Endothelial cell of umbilical vein (primary cell): ENCODE measurements at regions not wholly inside any gene's neighbourhood (a gene's known extent, or its start where the extent isn't known, plus 50 kb on each side); places are given as distances from the start of the nearest gene placed in this dataset.

ENCODE experiments used
- BruUV-seq: library from RNA; stranded (reverse); fragments of 400-500 nt; replicated peaks from 2 replicates; lab custom pipeline; 2021; lab: Mats Ljungman, UMichigan
- CTCF ChIA-PET: fragments of 300-600, 350-600 bp; sonication (Branson Sonifier 250); formaldehyde crosslinking; loops from one replicate; lab custom pipeline; 2021; ENCODE audit warnings: antibody characterized with exemption, inconsistent platforms; lab: Charles Lee
- POLR2A ChIA-PET: fragments of 300-600, 350-600 bp; sonication (Branson Sonifier 250); formaldehyde crosslinking; loops from one replicate; lab custom pipeline; 2021; ENCODE audit warnings: antibody characterized with exemption, inconsistent platforms; lab: Charles Lee
- DNase-seq: peaks from one replicate; pipeline ENCODE4 v3.0.0-alpha.2; 2011; ENCODE audit warnings: low read depth, low spot score
- FAIRE-seq: peaks from 2 replicates; lab custom pipeline; 2011; peaks lifted over from hg19 to GRCh38; lab: Jason Lieb, UNC
- H2AFZ ChIP-seq: 2 replicates; pipeline ENCODE4 v1.6.0; 2012; ENCODE audit warnings: low read depth, low read length, control low read depth, inconsistent platforms
- H3K27ac ChIP-seq: 2 replicates; pipeline ENCODE4 v1.5.1; 2011; ENCODE audit warnings: low read depth, mild to moderate bottlenecking, control low read depth, low read length, moderate library complexity; ENCODE audit not compliant: insufficient read depth
- H3K27me3 ChIP-seq, 2 experiments: 2 replicates each; pipeline versions ENCODE4 v1.6.0 to v1.6.1; 2011; ENCODE audit warnings: low read length in 2 of 2, mixed read lengths in 1 of 2; ENCODE audit not compliant: control insufficient read depth in 2 of 2, insufficient read depth in 2 of 2
- H3K36me3 ChIP-seq, 2 experiments: 2 replicates in 1 of 2; 3 replicates in 1 of 2; pipeline ENCODE4 v1.5.1; 2011; ENCODE audit warnings: low read length in 2 of 2, mild to moderate bottlenecking in 1 of 2, moderate library complexity in 1 of 2; ENCODE audit not compliant: control insufficient read depth in 2 of 2, insufficient read depth in 2 of 2; ENCODE audit errors: extremely low read depth in 1 of 2
- H3K4me1 ChIP-seq: 3 replicates; pipeline ENCODE4 v1.5.1; 2011; ENCODE audit warnings: mild to moderate bottlenecking, low read length; ENCODE audit not compliant: control insufficient read depth, insufficient read depth; ENCODE audit errors: extremely low read depth
- H3K4me2 ChIP-seq: 2 replicates; pipeline ENCODE4 v1.6.1; 2011; ENCODE audit warnings: low read length, control low read depth, mixed read lengths; ENCODE audit not compliant: insufficient read depth
- H3K4me3 ChIP-seq, 3 experiments: fragments of 200-600 bp in 1 of 3; sonication (generic), shearing (Covaris generic) in 1 of 3; replicated peaks in 1 of 3; 2 replicates each; pipeline ENCODE4 v1.5.1; 2011 to 2016; ENCODE audit warnings: control low read depth in 3 of 3, low read length in 3 of 3, mild to moderate bottlenecking in 2 of 3, inconsistent platforms in 1 of 3, low read depth in 1 of 3, moderate library complexity in 1 of 3; ENCODE audit not compliant: insufficient read depth in 1 of 3
- H3K79me2 ChIP-seq: 2 replicates; pipeline ENCODE4 v1.6.0; 2012; ENCODE audit warnings: low read length, inconsistent platforms; ENCODE audit not compliant: control insufficient read depth, insufficient read depth
- H3K9ac ChIP-seq: replicated peaks from 2 replicates; pipeline ENCODE3; 2011; ENCODE audit warnings: low read length, control low read depth; ENCODE audit not compliant: insufficient read depth; ENCODE audit errors: extremely low read depth
- H3K9me1 ChIP-seq: replicated peaks from 3 replicates; pipeline ENCODE4 v1.6.0; 2011; ENCODE audit warnings: mild to moderate bottlenecking, low read length; ENCODE audit not compliant: control insufficient read depth, insufficient read depth; ENCODE audit errors: extremely low read depth
- H3K9me3 ChIP-seq: replicated peaks from 2 replicates; pipeline ENCODE4 v1.5.1; 2012; ENCODE audit warnings: low read length, inconsistent platforms; ENCODE audit not compliant: control insufficient read depth, insufficient read depth
- H4K20me1 ChIP-seq: replicated peaks from 2 replicates; pipeline ENCODE3; 2011; ENCODE audit warnings: mild to moderate bottlenecking, low read length; ENCODE audit not compliant: control insufficient read depth, insufficient read depth; ENCODE audit errors: extremely low read depth
- EZH2 ChIP-seq: IDR thresholded peaks from 2 replicates; pipeline ENCODE4 v1.6.1; 2012; ENCODE audit warnings: borderline replicate concordance, low read depth, mild to moderate bottlenecking, moderate library complexity, low read length, inconsistent platforms; ENCODE audit not compliant: severe bottlenecking
- GATA2 ChIP-seq: IDR thresholded peaks from 2 replicates; pipeline ENCODE4 v1.7.0; 2011; ENCODE audit warnings: low read depth, mild to moderate bottlenecking, moderate library complexity, mixed read lengths, low read length; ENCODE audit not compliant: insufficient read length, insufficient read depth
- JUN ChIP-seq: IDR thresholded peaks from 2 replicates; pipeline ENCODE4 v1.6.1; 2011; ENCODE audit warnings: borderline replicate concordance, low read depth; ENCODE audit not compliant: insufficient read length, insufficient read depth
- MYC ChIP-seq: IDR thresholded peaks from one replicate; pipeline ENCODE4 v1.6.1; 2011; ENCODE audit warnings: mild to moderate bottlenecking, low read depth, low read length
- POLR2AphosphoS5 ChIP-seq: IDR thresholded peaks from 2 replicates; pipeline ENCODE4 v1.6.1; 2012; ENCODE audit warnings: low read depth, mild to moderate bottlenecking, control low read depth, low read length, moderate library complexity; ENCODE audit not compliant: insufficient read depth
- dilution Hi-C: fragments of 300-500 bp; cut with MboI; formaldehyde crosslinking; loops from one replicate; pipeline ENCODE4 v1.15.0; 2019; ENCODE audit warnings: low sequenced_read_pairs; ENCODE audit not compliant: extremely low pct_ligation_motif_present
- intact Hi-C: fragments of 100-400 bp; cut with micrococcal nuclease; formaldehyde crosslinking; loops from one replicate; pipeline ENCODE4 v1.10.0; 2022
- TF ChIP-seq, protein P1 (sequence below), 2 donors: IDR thresholded peaks; 1 replicate in 1 of 2; 2 replicates in 1 of 2; pipeline ENCODE4 v1.5.1; 2011; ENCODE audit warnings: low read length in 2 of 2, mild to moderate bottlenecking in 2 of 2, moderate library complexity in 2 of 2, control low read depth in 1 of 2, inconsistent platforms in 1 of 2, low read depth in 1 of 2; ENCODE audit not compliant: insufficient read depth in 1 of 2; ENCODE audit errors: extremely low read depth in 1 of 2
- TF ChIP-seq, protein P2 (sequence below): IDR thresholded peaks from 2 replicates; pipeline ENCODE4 v1.6.1; 2011; ENCODE audit not compliant: insufficient read depth, insufficient read length

DNA sequence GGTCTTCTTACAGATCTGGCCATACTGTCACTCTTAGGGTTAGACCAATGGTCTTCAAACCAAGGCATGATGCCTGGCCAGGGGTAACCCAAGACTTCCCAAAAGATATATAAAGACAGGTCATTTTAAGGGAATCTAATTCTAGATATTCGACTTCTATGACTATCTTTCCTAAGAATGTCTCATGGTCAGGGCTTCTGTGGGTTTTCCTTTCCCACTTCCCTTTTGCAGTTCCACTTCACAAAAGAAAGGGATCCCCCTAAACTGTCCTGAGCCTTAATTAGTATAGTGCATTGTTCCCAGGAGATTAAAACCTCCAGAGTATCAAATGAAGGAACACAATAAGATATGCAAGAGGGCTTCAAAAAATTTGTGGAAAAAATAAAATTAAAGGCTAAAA, 223.6 kb upstream of the SIX2 start:
- no peak overlapping the region for H2AFZ ChIP-seq
- no peak overlapping the region for H3K9ac ChIP-seq
- intact Hi-C loops: no loop called here
- no peak overlapping the region for H3K4me3 ChIP-seq
- TF ChIP-seq MYC: no peak
- TF ChIP-seq, protein P1, sequence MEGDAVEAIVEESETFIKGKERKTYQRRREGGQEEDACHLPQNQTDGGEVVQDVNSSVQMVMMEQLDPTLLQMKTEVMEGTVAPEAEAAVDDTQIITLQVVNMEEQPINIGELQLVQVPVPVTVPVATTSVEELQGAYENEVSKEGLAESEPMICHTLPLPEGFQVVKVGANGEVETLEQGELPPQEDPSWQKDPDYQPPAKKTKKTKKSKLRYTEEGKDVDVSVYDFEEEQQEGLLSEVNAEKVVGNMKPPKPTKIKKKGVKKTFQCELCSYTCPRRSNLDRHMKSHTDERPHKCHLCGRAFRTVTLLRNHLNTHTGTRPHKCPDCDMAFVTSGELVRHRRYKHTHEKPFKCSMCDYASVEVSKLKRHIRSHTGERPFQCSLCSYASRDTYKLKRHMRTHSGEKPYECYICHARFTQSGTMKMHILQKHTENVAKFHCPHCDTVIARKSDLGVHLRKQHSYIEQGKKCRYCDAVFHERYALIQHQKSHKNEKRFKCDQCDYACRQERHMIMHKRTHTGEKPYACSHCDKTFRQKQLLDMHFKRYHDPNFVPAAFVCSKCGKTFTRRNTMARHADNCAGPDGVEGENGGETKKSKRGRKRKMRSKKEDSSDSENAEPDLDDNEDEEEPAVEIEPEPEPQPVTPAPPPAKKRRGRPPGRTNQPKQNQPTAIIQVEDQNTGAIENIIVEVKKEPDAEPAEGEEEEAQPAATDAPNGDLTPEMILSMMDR (IDR thresholded peaks at IDR 0.05; ENCODE audit: extremely low read depth in 1 of 2, insufficient read depth in 1 of 2, low read depth in 1 of 2, low read length in 2 of 2): no peak
- no peak for TF ChIP-seq POLR2AphosphoS5
- no peak for TF ChIP-seq EZH2
- TF ChIP-seq JUN: no peak
- no peaks in the 10 kb centered on the region for H3K79me2 ChIP-seq
- no peaks in the 10 kb centered on the region for H3K27me3 ChIP-seq
- H3K36me3 ChIP-seq: no peaks in the 10 kb centered on the region
- ChIA-PET CTCF (interaction anchor here (0.6 to 1.5 kb wide), 2 partner anchors 12 to 208 kb away, joined by 3 to 5 read pairs; no protein-coding TSS in a partner anchor), POLR2A (no interaction called here)
- no peaks in the 10 kb centered on the region for H3K9me3 ChIP-seq
- dilution Hi-C loops: no loop called here
- H4K20me1 ChIP-seq: no peaks in the 10 kb centered on the region
- FAIRE-seq (no peak), DNase-seq (no peak)
- H3K4me2 ChIP-seq: no peak overlapping the region
- no peaks in the 10 kb centered on the region for H3K9me1 ChIP-seq
- BruUV-seq: no TSS peak
- no peak overlapping the region for H3K27ac ChIP-seq
- peaks cover 5% of the 10 kb centered on the region for H3K4me1 ChIP-seq

DNA sequence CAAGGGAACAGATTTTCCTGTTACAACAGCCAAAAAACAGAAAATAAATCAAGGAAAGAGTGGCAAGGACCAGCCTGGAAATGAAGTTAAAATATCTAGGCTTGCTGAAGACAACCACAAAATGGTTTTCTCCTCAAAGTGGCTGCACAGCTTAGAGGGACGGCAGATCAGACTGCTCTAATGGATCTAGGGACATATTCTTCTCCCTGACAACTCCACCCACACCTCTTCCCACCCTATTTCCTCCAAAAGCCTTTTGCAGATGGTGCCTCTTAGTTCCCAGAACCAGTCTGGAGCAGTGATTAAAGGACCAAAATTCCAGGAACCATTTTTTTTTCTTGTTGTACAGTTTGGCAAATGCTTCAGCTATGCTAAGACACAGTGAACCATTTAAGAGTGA, 220.2 kb upstream of the SIX2 start:
- Histone ChIP-seq H3K27ac (no peak overlapping the region), H3K9ac (no peak overlapping the region), H2AFZ (no peak overlapping the region), H3K4me2 (no peak overlapping the region), H3K9me1 (no peaks in the 10 kb centered on the region), H4K20me1 (no peaks in the 10 kb centered on the region), H3K36me3 (no peaks in the 10 kb centered on the region), H3K4me3 (no peak overlapping the region), H3K4me1 (peaks cover 3% of the 10 kb centered on the region), H3K27me3 (no peaks in the 10 kb centered on the region), H3K9me3 (no peaks in the 10 kb centered on the region), H3K79me2 (no peaks in the 10 kb centered on the region)
- ChIA-PET CTCF (no interaction called here), POLR2A (no interaction called here)
- dilution Hi-C loops: no loop called here
- intact Hi-C loops: no loop called here
- no TSS peak for BruUV-seq
- FAIRE-seq (no peak), DNase-seq (no peak)
- TF ChIP-seq GATA2: no peak
- TF ChIP-seq, protein P2, sequence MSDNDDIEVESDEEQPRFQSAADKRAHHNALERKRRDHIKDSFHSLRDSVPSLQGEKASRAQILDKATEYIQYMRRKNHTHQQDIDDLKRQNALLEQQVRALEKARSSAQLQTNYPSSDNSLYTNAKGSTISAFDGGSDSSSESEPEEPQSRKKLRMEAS: no peak
- no peak for TF ChIP-seq JUN
- no peak for TF ChIP-seq MYC
- TF ChIP-seq EZH2: no peak
